A549 (cell line): ENCODE measurements at regions not wholly inside any gene's neighbourhood (a gene's known extent, or its start where the extent isn't known, plus 50 kb on each side); places are given as distances from the start of the nearest gene placed in this dataset.

Source experiments
- ATAC-seq, 2 experiments: fragments of 200-7000 bp in 1 of 2; fragments of >200 bp in 1 of 2; cut with Nextera tagmentation in 1 of 2; cut with Tn5 transposase in 1 of 2; 3 replicates each; pipeline versions ENCODE4 v1.8.0 to v1.9.1; 2018 to 2020; ENCODE audit warnings: mild to moderate bottlenecking in 1 of 2, moderate library complexity in 1 of 2
- CTCF ChIA-PET: fragments of 300-600 bp; sonication (Branson Sonifier 250); formaldehyde crosslinking; extraction: SDS; loops from one replicate; lab custom pipeline; 2021; ENCODE audit warnings: antibody characterized with exemption, inconsistent platforms; lab: Yijun Ruan, JAX
- POLR2A ChIA-PET: fragments of 350-600 bp; formaldehyde crosslinking; extraction: SDS; loops from one replicate; lab custom pipeline; 2021; ENCODE audit warnings: antibody characterized with exemption, inconsistent platforms; lab: Yijun Ruan, JAX
- DNase-seq, 2 experiments: peaks; one replicate each; pipeline versions ENCODE4 v3.0.0 to v3.0.0-alpha.2; 2011 to 2016; ENCODE audit warnings: low read depth in 1 of 2, low spot score in 1 of 2
- FAIRE-seq: peaks from 2 replicates; lab custom pipeline; 2011; peaks lifted over from hg19 to GRCh38; lab: Jason Lieb, UNC
- H3K27ac ChIP-seq, 2 experiments: fragments of >200 bp; sonication (Bioruptor Twin); formaldehyde crosslinking; 3 replicates each; pipeline ENCODE4 v1.5.1; 2016 to 2017
- H3K4me1 ChIP-seq: fragments of >200 bp; sonication (Bioruptor Twin); formaldehyde crosslinking; 3 replicates; pipeline ENCODE4 v1.6.1; 2016
- H3K4me2 ChIP-seq: fragments of >200 bp; sonication (Bioruptor Twin); formaldehyde crosslinking; 3 replicates; pipeline ENCODE4 v1.6.1; 2016
- H3K4me3 ChIP-seq: fragments of >200 bp; sonication (Bioruptor Twin); formaldehyde crosslinking; 3 replicates; pipeline ENCODE4 v1.5.1; 2016
- H3K9me3 ChIP-seq: fragments of >200 bp; sonication (Bioruptor Twin); formaldehyde crosslinking; 3 replicates; pipeline ENCODE4 v1.6.1; 2016
- CBX8 ChIP-seq: fragments of 200-600 bp; sonication (generic); IDR thresholded peaks from 2 replicates; pipeline ENCODE4 v1.6.1; 2016
- CEBPB ChIP-seq, 2 experiments: fragments of >200 bp in 1 of 2; sonication (Bioruptor Twin) in 1 of 2; formaldehyde crosslinking in 1 of 2; IDR thresholded peaks; 2 replicates each; pipeline ENCODE4 v1.6.1; 2012 to 2016
- CHD4 ChIP-seq: fragments of 200-600 bp; sonication (generic); IDR thresholded peaks from 2 replicates; pipeline ENCODE4 v1.6.1; 2016; ENCODE audit warnings: antibody characterized with exemption, mild to moderate bottlenecking, borderline replicate concordance
- EP300 ChIP-seq, 2 experiments: fragments of >200 bp; sonication (Bioruptor Twin); formaldehyde crosslinking; IDR thresholded peaks; 2 replicates in 1 of 2; 3 replicates in 1 of 2; pipeline ENCODE4 v1.6.1; 2016 to 2017
- FOSB ChIP-seq: fragments of 250-450 bp; sonication (Bioruptor Pico); IDR thresholded peaks from 2 replicates; pipeline ENCODE4 v1.5.0; 2020; ENCODE audit warnings: mild to moderate bottlenecking, moderate library complexity
- FOSL2 ChIP-seq, 2 experiments: fragments of 450-650 bp in 1 of 2; fragments of >200 bp in 1 of 2; sonication (Bioruptor Twin) in 1 of 2; formaldehyde crosslinking; IDR thresholded peaks; 2 replicates each; pipeline versions ENCODE4 v1.5.0 to v1.6.1; 2016 to 2020; ENCODE audit warnings: mild to moderate bottlenecking in 1 of 2, moderate library complexity in 1 of 2
- FOXS1 ChIP-seq: fragments of 250-450 bp; sonication (Bioruptor Pico); IDR thresholded peaks from 2 replicates; pipeline ENCODE4 v1.5.0; 2020; ENCODE audit warnings: mild to moderate bottlenecking, moderate library complexity
- GATA3 ChIP-seq: IDR thresholded peaks from 2 replicates; pipeline ENCODE4 v1.6.1; 2012; ENCODE audit warnings: borderline replicate concordance
- HOXA7 ChIP-seq: fragments of 250-450 bp; sonication (Bioruptor Pico); IDR thresholded peaks from 2 replicates; pipeline ENCODE4 v1.5.0; 2020; ENCODE audit warnings: mild to moderate bottlenecking, moderate library complexity
- HOXB5 ChIP-seq: fragments of 250-450 bp; sonication (Bioruptor Pico); IDR thresholded peaks from 2 replicates; pipeline ENCODE4 v1.5.0; 2020; ENCODE audit warnings: mild to moderate bottlenecking, moderate library complexity
- JUN ChIP-seq, 2 experiments: fragments of >200 bp; sonication (Bioruptor Twin); formaldehyde crosslinking; IDR thresholded peaks; 2 replicates in 1 of 2; 3 replicates in 1 of 2; pipeline ENCODE4 v1.6.1; 2016 to 2017
- JUNB ChIP-seq: fragments of >200 bp; sonication (Bioruptor Twin); formaldehyde crosslinking; IDR thresholded peaks from 2 replicates; pipeline ENCODE4 v1.6.1; 2016
- KDM1A ChIP-seq: fragments of 200-600 bp; sonication (generic); IDR thresholded peaks from 2 replicates; pipeline ENCODE4 v1.6.1; 2016; ENCODE audit warnings: low read depth, mild to moderate bottlenecking
- MAFK ChIP-seq: fragments of 450-650 bp; IDR thresholded peaks from 2 replicates; pipeline ENCODE4 v1.6.1; 2014; ENCODE audit not compliant: partially characterized antibody
- MYC ChIP-seq: IDR thresholded peaks from 2 replicates; pipeline ENCODE4 v1.6.1; 2012; ENCODE audit warnings: mild to moderate bottlenecking, inconsistent platforms, low read length, improper control_type of control experiment, borderline replicate concordance
- RAD21 ChIP-seq, 2 experiments: fragments of >200 bp in 1 of 2; sonication (Bioruptor Twin) in 1 of 2; formaldehyde crosslinking in 1 of 2; IDR thresholded peaks in 1 of 2; conservative IDR thresholded peaks in 1 of 2; 2 replicates in 1 of 2; 3 replicates in 1 of 2; pipeline ENCODE4 v1.6.1; 2012 to 2018; ENCODE audit warnings: inconsistent platforms in 1 of 2
- RCOR1 ChIP-seq: fragments of 150-350 bp; IDR thresholded peaks from 2 replicates; pipeline ENCODE4 v1.6.1; 2014; ENCODE audit warnings: antibody characterized with exemption, low read length, low read depth
- SMC3 ChIP-seq: fragments of >200 bp; sonication (Bioruptor Twin); formaldehyde crosslinking; IDR thresholded peaks from 3 replicates; pipeline ENCODE4 v1.6.1; 2018; ENCODE audit warnings: inconsistent platforms
- TP53 ChIP-seq: fragments of 250-450 bp; sonication (Bioruptor Pico); IDR thresholded peaks from 2 replicates; pipeline ENCODE4 v1.5.0; 2021; ENCODE audit warnings: mild to moderate bottlenecking, moderate library complexity
- ZNF302 ChIP-seq: fragments of 250-450 bp; sonication (Bioruptor Pico); IDR thresholded peaks from 2 replicates; pipeline ENCODE4 v1.9.0; 2021; ENCODE audit warnings: inconsistent platforms, mild to moderate bottlenecking, moderate library complexity
- WGBS: methylation state at CpG from one replicate; pipeline ENCODE4 v1.1.6; 2017; ENCODE audit errors: missing lambda C conversion rate; 5-methylcytosine and 5-hydroxymethylcytosine counted together
- TF ChIP-seq, protein P1 (sequence below): fragments of >200 bp; sonication (Bioruptor Twin); formaldehyde crosslinking; IDR thresholded peaks from 2 replicates; pipeline ENCODE4 v1.6.1; 2016
- TF ChIP-seq, protein P2 (sequence below): fragments of 150-350 bp; IDR thresholded peaks from 2 replicates; pipeline ENCODE4 v1.6.1; 2014; ENCODE audit warnings: low read depth, mild to moderate bottlenecking, low read length
- TF ChIP-seq, protein P3 (sequence below): IDR thresholded peaks from 2 replicates; pipeline ENCODE4 v1.6.1; 2012; ENCODE audit warnings: low read depth, borderline replicate concordance
- TF ChIP-seq, protein P4 (sequence below): IDR thresholded peaks from 2 replicates; pipeline ENCODE4 v1.6.1; 2012
- TF ChIP-seq, protein P5 (sequence below): fragments of 250-450 bp; sonication (Bioruptor Pico); IDR thresholded peaks from 2 replicates; pipeline ENCODE4 v1.5.0; 2020; ENCODE audit warnings: low read depth, mild to moderate bottlenecking, moderate library complexity
- TF ChIP-seq, protein P6 (sequence below): fragments of 200-600 bp; sonication (generic); IDR thresholded peaks from 2 replicates; pipeline ENCODE4 v1.6.1; 2016; ENCODE audit warnings: antibody characterized with exemption, mild to moderate bottlenecking, moderate library complexity
- TF ChIP-seq, protein P7 (sequence below): IDR thresholded peaks from 2 replicates; pipeline ENCODE4 v1.6.1; 2012

DNA sequence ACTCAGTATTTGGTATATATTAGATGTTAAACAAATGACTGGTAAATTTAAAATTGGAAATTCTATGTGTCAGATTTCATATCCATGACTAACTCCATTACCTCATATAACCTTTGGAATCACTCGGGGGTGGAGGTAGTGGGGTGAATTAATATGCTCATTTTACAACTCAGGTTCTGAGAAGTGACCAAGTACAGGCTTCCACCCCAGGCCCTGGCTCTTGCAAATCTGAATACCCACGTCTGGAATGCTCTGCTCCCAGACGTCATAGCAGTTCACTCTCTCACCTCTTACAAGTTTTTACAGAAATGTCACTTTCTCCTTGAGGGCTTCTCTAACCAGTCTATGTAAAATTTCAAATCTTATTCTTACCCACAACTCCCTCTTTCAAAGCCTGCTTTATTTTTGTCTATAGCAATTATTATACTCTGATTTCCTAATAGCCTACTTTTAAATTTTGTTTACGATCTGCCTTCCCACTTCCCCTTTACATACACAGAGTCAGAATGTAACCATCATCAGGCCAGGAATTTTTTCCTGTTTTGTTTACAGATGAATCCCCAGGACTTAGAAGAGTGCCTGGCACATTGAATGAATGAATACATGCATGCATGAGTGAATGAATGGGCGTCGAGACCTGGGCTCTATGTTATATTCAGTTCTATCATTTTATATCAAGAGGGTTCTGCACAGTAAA is 134.1 kb upstream of the IFNE start:
- H3K4me3 ChIP-seq, result no peak overlapping the region

DNA sequence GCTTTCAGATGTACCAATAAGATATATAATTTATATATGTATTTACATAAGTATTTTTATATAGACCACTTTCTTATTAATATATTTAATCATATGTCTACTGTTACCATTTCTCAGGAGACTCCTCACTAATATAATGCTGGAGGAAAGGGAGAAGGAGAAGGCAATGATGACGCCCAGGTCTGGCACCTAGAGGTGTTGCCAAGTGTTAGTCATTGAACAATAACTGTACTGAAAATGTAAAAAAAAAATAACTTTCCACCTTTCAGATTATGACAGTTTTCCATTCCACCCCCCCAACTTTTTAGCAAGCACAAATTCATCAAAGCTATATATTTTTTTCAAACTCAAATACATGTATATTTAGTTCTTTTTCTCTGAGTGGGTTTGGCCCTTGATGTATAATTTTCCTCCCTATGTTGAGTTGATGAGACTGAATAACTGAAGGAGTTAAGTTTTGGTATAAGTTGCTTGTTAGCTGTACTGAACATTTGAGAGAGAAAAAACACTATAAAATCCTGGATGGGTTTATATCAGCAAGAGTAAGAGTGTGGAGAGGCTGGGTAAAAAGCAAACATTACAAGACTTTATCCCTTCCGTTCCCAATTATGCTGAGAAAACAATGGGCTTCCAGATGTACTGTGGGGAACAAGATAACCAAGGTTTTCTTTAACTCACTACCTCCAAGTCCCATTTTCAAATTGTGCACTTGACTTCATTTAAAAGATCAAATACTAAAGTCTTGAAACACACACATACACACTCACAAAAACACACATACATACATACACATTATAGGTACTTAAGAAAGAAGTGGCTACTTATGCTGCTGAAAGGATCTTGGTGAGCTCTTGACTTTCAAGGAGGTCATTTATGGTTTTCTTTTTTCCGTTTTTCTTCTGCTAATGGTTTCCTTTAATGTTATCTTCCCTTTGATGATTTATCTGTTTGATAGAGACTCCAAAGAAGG is 142.8 kb upstream of the IFNE start:
- no peak for DNase-seq
- ChIA-PET CTCF (interaction anchor here (1.1 to 2.4 kb wide), 3 partner anchors 8 to 111 kb away, joined by 3 to 6 read pairs (median 3); no protein-coding TSS in a partner anchor), POLR2A (no interaction called here)
- 0 out of 3 replicates have a peak, but pooled peaks cover 9% of the 10 kb centered on the region for H3K9me3 ChIP-seq
- WGBS, result 78% methylated on average over 3 of the region's 3 CpGs
- TF ChIP-seq, protein P1, sequence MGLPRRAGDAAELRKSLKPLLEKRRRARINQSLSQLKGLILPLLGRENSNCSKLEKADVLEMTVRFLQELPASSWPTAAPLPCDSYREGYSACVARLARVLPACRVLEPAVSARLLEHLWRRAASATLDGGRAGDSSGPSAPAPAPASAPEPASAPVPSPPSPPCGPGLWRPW, result no peak
- TF ChIP-seq, protein P2, sequence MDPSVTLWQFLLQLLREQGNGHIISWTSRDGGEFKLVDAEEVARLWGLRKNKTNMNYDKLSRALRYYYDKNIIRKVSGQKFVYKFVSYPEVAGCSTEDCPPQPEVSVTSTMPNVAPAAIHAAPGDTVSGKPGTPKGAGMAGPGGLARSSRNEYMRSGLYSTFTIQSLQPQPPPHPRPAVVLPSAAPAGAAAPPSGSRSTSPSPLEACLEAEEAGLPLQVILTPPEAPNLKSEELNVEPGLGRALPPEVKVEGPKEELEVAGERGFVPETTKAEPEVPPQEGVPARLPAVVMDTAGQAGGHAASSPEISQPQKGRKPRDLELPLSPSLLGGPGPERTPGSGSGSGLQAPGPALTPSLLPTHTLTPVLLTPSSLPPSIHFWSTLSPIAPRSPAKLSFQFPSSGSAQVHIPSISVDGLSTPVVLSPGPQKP, result no peak
- no peak for TF ChIP-seq MYC
- no peak for TF ChIP-seq CBX8
- TF ChIP-seq KDM1A, result no peak
- TF ChIP-seq, protein P3, sequence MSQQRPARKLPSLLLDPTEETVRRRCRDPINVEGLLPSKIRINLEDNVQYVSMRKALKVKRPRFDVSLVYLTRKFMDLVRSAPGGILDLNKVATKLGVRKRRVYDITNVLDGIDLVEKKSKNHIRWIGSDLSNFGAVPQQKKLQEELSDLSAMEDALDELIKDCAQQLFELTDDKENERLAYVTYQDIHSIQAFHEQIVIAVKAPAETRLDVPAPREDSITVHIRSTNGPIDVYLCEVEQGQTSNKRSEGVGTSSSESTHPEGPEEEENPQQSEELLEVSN, result no peak
- TF ChIP-seq MAFK, result no peak
- no peak overlapping the region for H3K27ac ChIP-seq
- H3K4me2 ChIP-seq, result no peak overlapping the region
- H3K4me3 ChIP-seq, result no peak overlapping the region
- peaks cover under 1% of the 10 kb centered on the region; the same call in 1 of the 3 replicates for H3K4me1 ChIP-seq
- no peak for ATAC-seq
- peak; percentile 43 for FAIRE-seq

More for the DNA sequence above, 134.1 kb upstream of the IFNE start:
- 7% methylated on average over 6 of the region's 6 CpGs for WGBS
- Histone ChIP-seq H3K9me3 (no peaks in the 10 kb centered on the region), H3K4me1 (peaks cover 76% of the 10 kb centered on the region), H3K4me2 (peak overlapping the region; percentile 66), H3K27ac (peak overlapping the region; percentile 84 to 86)
- ChIA-PET CTCF (interaction anchor here (0.9 to 1.3 kb wide), 2 partner anchors 9 to 21 kb away, joined by 3 read pairs; no protein-coding TSS in a partner anchor), POLR2A (interaction anchor here (1.0 kb wide), 1 partner anchor 69 kb away, joined by 3 read pairs; no protein-coding TSS in a partner anchor)
- FAIRE-seq (peak; percentile 87), DNase-seq (peak; percentile 69 to 96), ATAC-seq (peak; percentile 98 to 99)
- TF ChIP-seq RAD21 (conservative IDR thresholded peaks at IDR 0.05 in 1 of 2, IDR thresholded peaks at IDR 0.05 in 1 of 2), result peak in 1 of 2 experiments; percentile 42; a peak in 3 of 5 replicates
- peak; percentile 91 for TF ChIP-seq JUNB
- TF ChIP-seq, protein P4, sequence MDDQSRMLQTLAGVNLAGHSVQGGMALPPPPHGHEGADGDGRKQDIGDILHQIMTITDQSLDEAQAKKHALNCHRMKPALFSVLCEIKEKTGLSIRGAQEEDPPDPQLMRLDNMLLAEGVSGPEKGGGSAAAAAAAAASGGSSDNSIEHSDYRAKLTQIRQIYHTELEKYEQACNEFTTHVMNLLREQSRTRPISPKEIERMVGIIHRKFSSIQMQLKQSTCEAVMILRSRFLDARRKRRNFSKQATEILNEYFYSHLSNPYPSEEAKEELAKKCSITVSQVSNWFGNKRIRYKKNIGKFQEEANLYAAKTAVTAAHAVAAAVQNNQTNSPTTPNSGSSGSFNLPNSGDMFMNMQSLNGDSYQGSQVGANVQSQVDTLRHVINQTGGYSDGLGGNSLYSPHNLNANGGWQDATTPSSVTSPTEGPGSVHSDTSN, result 0 out of 2 replicates have a peak, but pooled peaks have one; percentile 26
- peak in 1 of 2 experiments; percentile 60; a peak in 1 of 4 replicates for TF ChIP-seq CEBPB (IDR thresholded peaks at IDR 0.05)
- TF ChIP-seq HOXB5, result peak; percentile 57; the same call in 1 of the 2 replicates
- peak; percentile 62 to 88; a peak in 4 of 5 replicates for TF ChIP-seq JUN (IDR thresholded peaks at IDR 0.05)
- TF ChIP-seq, protein P5, sequence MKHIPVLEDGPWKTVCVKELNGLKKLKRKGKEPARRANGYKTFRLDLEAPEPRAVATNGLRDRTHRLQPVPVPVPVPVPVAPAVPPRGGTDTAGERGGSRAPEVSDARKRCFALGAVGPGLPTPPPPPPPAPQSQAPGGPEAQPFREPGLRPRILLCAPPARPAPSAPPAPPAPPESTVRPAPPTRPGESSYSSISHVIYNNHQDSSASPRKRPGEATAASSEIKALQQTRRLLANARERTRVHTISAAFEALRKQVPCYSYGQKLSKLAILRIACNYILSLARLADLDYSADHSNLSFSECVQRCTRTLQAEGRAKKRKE (CRISPR knock-in tag), result peak; percentile 51; the same call in 1 of the 2 replicates
- 0 out of 2 replicates have a peak, but pooled peaks have one; percentile 69 for TF ChIP-seq FOSB (CRISPR knock-in tag)
- no peak for TF ChIP-seq TP53
- TF ChIP-seq EP300 (IDR thresholded peaks at IDR 0.05), result peak; percentile 80 to 89; a peak in 4 of 5 replicates
- TF ChIP-seq, protein P6, sequence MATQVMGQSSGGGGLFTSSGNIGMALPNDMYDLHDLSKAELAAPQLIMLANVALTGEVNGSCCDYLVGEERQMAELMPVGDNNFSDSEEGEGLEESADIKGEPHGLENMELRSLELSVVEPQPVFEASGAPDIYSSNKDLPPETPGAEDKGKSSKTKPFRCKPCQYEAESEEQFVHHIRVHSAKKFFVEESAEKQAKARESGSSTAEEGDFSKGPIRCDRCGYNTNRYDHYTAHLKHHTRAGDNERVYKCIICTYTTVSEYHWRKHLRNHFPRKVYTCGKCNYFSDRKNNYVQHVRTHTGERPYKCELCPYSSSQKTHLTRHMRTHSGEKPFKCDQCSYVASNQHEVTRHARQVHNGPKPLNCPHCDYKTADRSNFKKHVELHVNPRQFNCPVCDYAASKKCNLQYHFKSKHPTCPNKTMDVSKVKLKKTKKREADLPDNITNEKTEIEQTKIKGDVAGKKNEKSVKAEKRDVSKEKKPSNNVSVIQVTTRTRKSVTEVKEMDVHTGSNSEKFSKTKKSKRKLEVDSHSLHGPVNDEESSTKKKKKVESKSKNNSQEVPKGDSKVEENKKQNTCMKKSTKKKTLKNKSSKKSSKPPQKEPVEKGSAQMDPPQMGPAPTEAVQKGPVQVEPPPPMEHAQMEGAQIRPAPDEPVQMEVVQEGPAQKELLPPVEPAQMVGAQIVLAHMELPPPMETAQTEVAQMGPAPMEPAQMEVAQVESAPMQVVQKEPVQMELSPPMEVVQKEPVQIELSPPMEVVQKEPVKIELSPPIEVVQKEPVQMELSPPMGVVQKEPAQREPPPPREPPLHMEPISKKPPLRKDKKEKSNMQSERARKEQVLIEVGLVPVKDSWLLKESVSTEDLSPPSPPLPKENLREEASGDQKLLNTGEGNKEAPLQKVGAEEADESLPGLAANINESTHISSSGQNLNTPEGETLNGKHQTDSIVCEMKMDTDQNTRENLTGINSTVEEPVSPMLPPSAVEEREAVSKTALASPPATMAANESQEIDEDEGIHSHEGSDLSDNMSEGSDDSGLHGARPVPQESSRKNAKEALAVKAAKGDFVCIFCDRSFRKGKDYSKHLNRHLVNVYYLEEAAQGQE, result no peak
- peak; percentile 75; the same call in 1 of the 2 replicates for TF ChIP-seq HOXA7 (CRISPR knock-in tag)
- TF ChIP-seq FOXS1 (CRISPR knock-in tag), result 0 out of 2 replicates have a peak, but pooled peaks have one; percentile 59
- TF ChIP-seq, protein P7, sequence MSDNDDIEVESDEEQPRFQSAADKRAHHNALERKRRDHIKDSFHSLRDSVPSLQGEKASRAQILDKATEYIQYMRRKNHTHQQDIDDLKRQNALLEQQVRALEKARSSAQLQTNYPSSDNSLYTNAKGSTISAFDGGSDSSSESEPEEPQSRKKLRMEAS, result peak; percentile 57
- TF ChIP-seq RCOR1, result no peak
- TF ChIP-seq CHD4, result no peak
- TF ChIP-seq FOSL2 (IDR thresholded peaks at IDR 0.05), result peak; percentile 74
- peak; percentile 88 for TF ChIP-seq FOSL2 (CRISPR knock-in tag; IDR thresholded peaks at IDR 0.05)
- peak; percentile 79 for TF ChIP-seq GATA3
- TF ChIP-seq CBX8, result no peak
- TF ChIP-seq MAFK, result no peak
- no peak for TF ChIP-seq ZNF302 (CRISPR knock-in tag)
- TF ChIP-seq SMC3, result peak; percentile 28; the same call in 1 of the 3 replicates
